ENCODE measurements at regions not wholly inside any gene's neighbourhood (a gene's known extent, or its start where the extent isn't known, plus 50 kb on each side); places are given as distances from the start of the nearest gene placed in this dataset.

- no peak for TF ChIP-seq GLIS3 (CRISPR knock-in tag; IDR thresholded peaks at IDR 0.05)
- TF ChIP-seq PPARA (CRISPR knock-in tag; IDR thresholded peaks at IDR 0.05; ENCODE audit: borderline replicate concordance) = no peak
- TF ChIP-seq, protein P1, sequence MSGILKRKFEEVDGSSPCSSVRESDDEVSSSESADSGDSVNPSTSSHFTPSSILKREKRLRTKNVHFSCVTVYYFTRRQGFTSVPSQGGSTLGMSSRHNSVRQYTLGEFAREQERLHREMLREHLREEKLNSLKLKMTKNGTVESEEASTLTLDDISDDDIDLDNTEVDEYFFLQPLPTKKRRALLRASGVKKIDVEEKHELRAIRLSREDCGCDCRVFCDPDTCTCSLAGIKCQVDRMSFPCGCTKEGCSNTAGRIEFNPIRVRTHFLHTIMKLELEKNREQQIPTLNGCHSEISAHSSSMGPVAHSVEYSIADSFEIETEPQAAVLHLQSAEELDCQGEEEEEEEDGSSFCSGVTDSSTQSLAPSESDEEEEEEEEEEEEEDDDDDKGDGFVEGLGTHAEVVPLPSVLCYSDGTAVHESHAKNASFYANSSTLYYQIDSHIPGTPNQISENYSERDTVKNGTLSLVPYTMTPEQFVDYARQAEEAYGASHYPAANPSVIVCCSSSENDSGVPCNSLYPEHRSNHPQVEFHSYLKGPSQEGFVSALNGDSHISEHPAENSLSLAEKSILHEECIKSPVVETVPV (CRISPR knock-in tag; IDR thresholded peaks at IDR 0.05) = no peak
- no peak for TF ChIP-seq BACH2 (CRISPR knock-in tag; IDR thresholded peaks at IDR 0.05; ENCODE audit: borderline replicate concordance)
- TF ChIP-seq ZNF70 (CRISPR knock-in tag; IDR thresholded peaks at IDR 0.05) = no peak
- no peak for TF ChIP-seq ESRRG (CRISPR knock-in tag; IDR thresholded peaks at IDR 0.05)
- TF ChIP-seq ZFP3 (CRISPR knock-in tag; IDR thresholded peaks at IDR 0.05) = no peak
- no peak for TF ChIP-seq ZFP30 (CRISPR knock-in tag; IDR thresholded peaks at IDR 0.05)
- TF ChIP-seq ARNTL (CRISPR knock-in tag; IDR thresholded peaks at IDR 0.05; ENCODE audit: borderline replicate concordance, low read depth) = no peak
- TF ChIP-seq SNAI2 (CRISPR knock-in tag; IDR thresholded peaks at IDR 0.05) = no peak
- TF ChIP-seq, protein P2, sequence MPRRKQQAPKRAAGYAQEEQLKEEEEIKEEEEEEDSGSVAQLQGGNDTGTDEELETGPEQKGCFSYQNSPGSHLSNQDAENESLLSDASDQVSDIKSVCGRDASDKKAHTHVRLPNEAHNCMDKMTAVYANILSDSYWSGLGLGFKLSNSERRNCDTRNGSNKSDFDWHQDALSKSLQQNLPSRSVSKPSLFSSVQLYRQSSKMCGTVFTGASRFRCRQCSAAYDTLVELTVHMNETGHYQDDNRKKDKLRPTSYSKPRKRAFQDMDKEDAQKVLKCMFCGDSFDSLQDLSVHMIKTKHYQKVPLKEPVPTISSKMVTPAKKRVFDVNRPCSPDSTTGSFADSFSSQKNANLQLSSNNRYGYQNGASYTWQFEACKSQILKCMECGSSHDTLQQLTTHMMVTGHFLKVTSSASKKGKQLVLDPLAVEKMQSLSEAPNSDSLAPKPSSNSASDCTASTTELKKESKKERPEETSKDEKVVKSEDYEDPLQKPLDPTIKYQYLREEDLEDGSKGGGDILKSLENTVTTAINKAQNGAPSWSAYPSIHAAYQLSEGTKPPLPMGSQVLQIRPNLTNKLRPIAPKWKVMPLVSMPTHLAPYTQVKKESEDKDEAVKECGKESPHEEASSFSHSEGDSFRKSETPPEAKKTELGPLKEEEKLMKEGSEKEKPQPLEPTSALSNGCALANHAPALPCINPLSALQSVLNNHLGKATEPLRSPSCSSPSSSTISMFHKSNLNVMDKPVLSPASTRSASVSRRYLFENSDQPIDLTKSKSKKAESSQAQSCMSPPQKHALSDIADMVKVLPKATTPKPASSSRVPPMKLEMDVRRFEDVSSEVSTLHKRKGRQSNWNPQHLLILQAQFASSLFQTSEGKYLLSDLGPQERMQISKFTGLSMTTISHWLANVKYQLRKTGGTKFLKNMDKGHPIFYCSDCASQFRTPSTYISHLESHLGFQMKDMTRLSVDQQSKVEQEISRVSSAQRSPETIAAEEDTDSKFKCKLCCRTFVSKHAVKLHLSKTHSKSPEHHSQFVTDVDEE (CRISPR knock-in tag; IDR thresholded peaks at IDR 0.05) = no peak
- no peak for TF ChIP-seq TCF4 (CRISPR knock-in tag; IDR thresholded peaks at IDR 0.05; ENCODE audit: borderline replicate concordance)
- TF ChIP-seq TOX (CRISPR knock-in tag; IDR thresholded peaks at IDR 0.05; ENCODE audit: borderline replicate concordance) = no peak
- TF ChIP-seq, protein P3, sequence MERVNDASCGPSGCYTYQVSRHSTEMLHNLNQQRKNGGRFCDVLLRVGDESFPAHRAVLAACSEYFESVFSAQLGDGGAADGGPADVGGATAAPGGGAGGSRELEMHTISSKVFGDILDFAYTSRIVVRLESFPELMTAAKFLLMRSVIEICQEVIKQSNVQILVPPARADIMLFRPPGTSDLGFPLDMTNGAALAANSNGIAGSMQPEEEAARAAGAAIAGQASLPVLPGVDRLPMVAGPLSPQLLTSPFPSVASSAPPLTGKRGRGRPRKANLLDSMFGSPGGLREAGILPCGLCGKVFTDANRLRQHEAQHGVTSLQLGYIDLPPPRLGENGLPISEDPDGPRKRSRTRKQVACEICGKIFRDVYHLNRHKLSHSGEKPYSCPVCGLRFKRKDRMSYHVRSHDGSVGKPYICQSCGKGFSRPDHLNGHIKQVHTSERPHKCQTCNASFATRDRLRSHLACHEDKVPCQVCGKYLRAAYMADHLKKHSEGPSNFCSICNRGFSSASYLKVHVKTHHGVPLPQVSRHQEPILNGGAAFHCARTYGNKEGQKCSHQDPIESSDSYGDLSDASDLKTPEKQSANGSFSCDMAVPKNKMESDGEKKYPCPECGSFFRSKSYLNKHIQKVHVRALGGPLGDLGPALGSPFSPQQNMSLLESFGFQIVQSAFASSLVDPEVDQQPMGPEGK (CRISPR knock-in tag; IDR thresholded peaks at IDR 0.05; ENCODE audit: borderline replicate concordance) = no peak
- no peak for ATAC-seq
Measured at GRCh38 chr17:33421933-33422332, 128.8 kb upstream of the ASIC2 start.

GRCh38 chr17:33433581-33433980 is 140.5 kb upstream of the ASIC2 start:
- TF ChIP-seq OSR1 (CRISPR knock-in tag; IDR thresholded peaks at IDR 0.05) = no peak
- TF ChIP-seq SNAI2 (CRISPR knock-in tag; IDR thresholded peaks at IDR 0.05) = no peak
- no peak for TF ChIP-seq ESRRG (CRISPR knock-in tag; IDR thresholded peaks at IDR 0.05)
- no peak for TF ChIP-seq ISL1 (CRISPR knock-in tag; IDR thresholded peaks at IDR 0.05)
- TF ChIP-seq, protein P3 (CRISPR knock-in tag; IDR thresholded peaks at IDR 0.05; ENCODE audit: borderline replicate concordance) = no peak
- TF ChIP-seq, protein P2 (CRISPR knock-in tag; IDR thresholded peaks at IDR 0.05) = no peak
- no peak for TF ChIP-seq ZC3H10 (CRISPR knock-in tag; IDR thresholded peaks at IDR 0.05)
- no peak for TF ChIP-seq RARB (CRISPR knock-in tag; IDR thresholded peaks at IDR 0.05)
- no peak for TF ChIP-seq ARNTL (CRISPR knock-in tag; IDR thresholded peaks at IDR 0.05; ENCODE audit: borderline replicate concordance, low read depth)
- TF ChIP-seq TCF4 (CRISPR knock-in tag; IDR thresholded peaks at IDR 0.05; ENCODE audit: borderline replicate concordance) = no peak
- TF ChIP-seq BACH2 (CRISPR knock-in tag; IDR thresholded peaks at IDR 0.05; ENCODE audit: borderline replicate concordance) = no peak
- no peak for TF ChIP-seq GLIS3 (CRISPR knock-in tag; IDR thresholded peaks at IDR 0.05)
- TF ChIP-seq ZNF70 (CRISPR knock-in tag; IDR thresholded peaks at IDR 0.05) = no peak
- no peak for TF ChIP-seq ZFP30 (CRISPR knock-in tag; IDR thresholded peaks at IDR 0.05)
- TF ChIP-seq ZFP3 (CRISPR knock-in tag; IDR thresholded peaks at IDR 0.05) = no peak
- TF ChIP-seq, protein P1 (CRISPR knock-in tag; IDR thresholded peaks at IDR 0.05) = no peak
- no peak for TF ChIP-seq ZNF565 (CRISPR knock-in tag; conservative IDR thresholded peaks at IDR 0.05; ENCODE audit: low read depth)
- TF ChIP-seq, protein P4, sequence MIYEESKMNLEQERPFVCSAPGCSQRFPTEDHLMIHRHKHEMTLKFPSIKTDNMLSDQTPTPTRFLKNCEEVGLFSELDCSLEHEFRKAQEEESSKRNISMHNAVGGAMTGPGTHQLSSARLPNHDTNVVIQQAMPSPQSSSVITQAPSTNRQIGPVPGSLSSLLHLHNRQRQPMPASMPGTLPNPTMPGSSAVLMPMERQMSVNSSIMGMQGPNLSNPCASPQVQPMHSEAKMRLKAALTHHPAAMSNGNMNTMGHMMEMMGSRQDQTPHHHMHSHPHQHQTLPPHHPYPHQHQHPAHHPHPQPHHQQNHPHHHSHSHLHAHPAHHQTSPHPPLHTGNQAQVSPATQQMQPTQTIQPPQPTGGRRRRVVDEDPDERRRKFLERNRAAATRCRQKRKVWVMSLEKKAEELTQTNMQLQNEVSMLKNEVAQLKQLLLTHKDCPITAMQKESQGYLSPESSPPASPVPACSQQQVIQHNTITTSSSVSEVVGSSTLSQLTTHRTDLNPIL (CRISPR knock-in tag; IDR thresholded peaks at IDR 0.05; ENCODE audit: low read depth) = no peak
- no peak for TF ChIP-seq PPARA (CRISPR knock-in tag; IDR thresholded peaks at IDR 0.05; ENCODE audit: borderline replicate concordance)
- no peak for ATAC-seq
